ENCODE measurements at regions not wholly inside any gene's neighbourhood (a gene's known extent, or its start where the extent isn't known, plus 50 kb on each side); places are given as distances from the start of the nearest gene placed in this dataset.

DNA sequence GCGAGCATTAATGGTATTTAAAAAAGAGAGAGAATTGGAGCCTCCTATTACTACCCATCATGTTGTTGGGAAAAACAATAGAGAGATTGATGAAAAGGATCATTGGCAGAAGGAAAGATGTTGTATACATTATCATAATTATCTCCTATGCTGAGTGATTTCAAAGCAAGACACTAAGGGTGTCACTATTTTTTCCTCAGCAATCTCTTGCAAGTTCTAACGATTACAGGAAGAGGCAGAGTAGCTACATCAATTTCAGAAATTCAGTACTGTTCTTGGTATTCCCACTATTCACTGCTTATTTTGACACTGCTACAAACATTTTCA, 891.2 kb downstream of the C6orf118 start:
- Histone ChIP-seq H3K9ac (ENCODE audit: low read depth, low read length, poor library complexity, severe bottlenecking) (no peak overlapping the region), H3K36me3 (ENCODE audit: insufficient read depth, low read length) (no peaks in the 10 kb centered on the region), H3F3A (ENCODE audit: low read depth) (no peaks in the 10 kb centered on the region), H3K79me2 (ENCODE audit: insufficient read depth, low read length) (no peaks in the 10 kb centered on the region), H3K4me1 (ENCODE audit: insufficient read depth, low read length, poor library complexity, severe bottlenecking) (no peaks in the 10 kb centered on the region), H3K27me3 (ENCODE audit: insufficient read depth, low read length, poor library complexity, severe bottlenecking) (no peaks in the 10 kb centered on the region), H3K4me2 (ENCODE audit: low read depth, low read length, poor library complexity, severe bottlenecking) (no peak overlapping the region), H3K9me3 (ENCODE audit: insufficient read depth, low read depth, low read length) (no peaks in the 10 kb centered on the region), H3K4me3 (ENCODE audit: low read length, poor library complexity, severe bottlenecking) (no peak overlapping the region), H4K20me1 (ENCODE audit: insufficient read depth, low read length, poor library complexity, severe bottlenecking) (no peaks in the 10 kb centered on the region), H2AFZ (ENCODE audit: low read length) (no peak overlapping the region), H3K9me2 (replicated peaks; ENCODE audit: low read depth, low read length) (no peaks in the 10 kb centered on the region)
- TF ChIP-seq EZH2phosphoT487 (IDR thresholded peaks at IDR 0.05; ENCODE audit: borderline replicate concordance): no peak

- Histone ChIP-seq H3K9ac (ENCODE audit: low read depth, low read length, poor library complexity, severe bottlenecking) (no peak overlapping the region), H4K20me1 (ENCODE audit: insufficient read depth, low read length, poor library complexity, severe bottlenecking) (no peaks in the 10 kb centered on the region), H3K79me2 (ENCODE audit: insufficient read depth, low read length) (no peaks in the 10 kb centered on the region), H3K4me1 (ENCODE audit: insufficient read depth, low read length, poor library complexity, severe bottlenecking) (no peaks in the 10 kb centered on the region), H3K4me3 (ENCODE audit: low read length, poor library complexity, severe bottlenecking) (no peak overlapping the region), H3F3A (ENCODE audit: low read depth) (no peaks in the 10 kb centered on the region), H3K36me3 (ENCODE audit: insufficient read depth, low read length) (no peaks in the 10 kb centered on the region), H3K9me3 (ENCODE audit: insufficient read depth, low read depth, low read length) (no peaks in the 10 kb centered on the region), H3K9me2 (replicated peaks; ENCODE audit: low read depth, low read length) (no peaks in the 10 kb centered on the region), H3K4me2 (ENCODE audit: low read depth, low read length, poor library complexity, severe bottlenecking) (no peak overlapping the region), H3K27me3 (ENCODE audit: insufficient read depth, low read length, poor library complexity, severe bottlenecking) (no peaks in the 10 kb centered on the region), H2AFZ (ENCODE audit: low read length) (no peak overlapping the region)
- TF ChIP-seq, protein P1, sequence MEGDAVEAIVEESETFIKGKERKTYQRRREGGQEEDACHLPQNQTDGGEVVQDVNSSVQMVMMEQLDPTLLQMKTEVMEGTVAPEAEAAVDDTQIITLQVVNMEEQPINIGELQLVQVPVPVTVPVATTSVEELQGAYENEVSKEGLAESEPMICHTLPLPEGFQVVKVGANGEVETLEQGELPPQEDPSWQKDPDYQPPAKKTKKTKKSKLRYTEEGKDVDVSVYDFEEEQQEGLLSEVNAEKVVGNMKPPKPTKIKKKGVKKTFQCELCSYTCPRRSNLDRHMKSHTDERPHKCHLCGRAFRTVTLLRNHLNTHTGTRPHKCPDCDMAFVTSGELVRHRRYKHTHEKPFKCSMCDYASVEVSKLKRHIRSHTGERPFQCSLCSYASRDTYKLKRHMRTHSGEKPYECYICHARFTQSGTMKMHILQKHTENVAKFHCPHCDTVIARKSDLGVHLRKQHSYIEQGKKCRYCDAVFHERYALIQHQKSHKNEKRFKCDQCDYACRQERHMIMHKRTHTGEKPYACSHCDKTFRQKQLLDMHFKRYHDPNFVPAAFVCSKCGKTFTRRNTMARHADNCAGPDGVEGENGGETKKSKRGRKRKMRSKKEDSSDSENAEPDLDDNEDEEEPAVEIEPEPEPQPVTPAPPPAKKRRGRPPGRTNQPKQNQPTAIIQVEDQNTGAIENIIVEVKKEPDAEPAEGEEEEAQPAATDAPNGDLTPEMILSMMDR (conservative IDR thresholded peaks at IDR 0.05; ENCODE audit: low read length): no peak
- TF ChIP-seq EZH2phosphoT487 (IDR thresholded peaks at IDR 0.05; ENCODE audit: borderline replicate concordance): no peak
Observed at GRCh38 chr6:164417537-164418261, 891.7 kb downstream of the C6orf118 start.

DNA sequence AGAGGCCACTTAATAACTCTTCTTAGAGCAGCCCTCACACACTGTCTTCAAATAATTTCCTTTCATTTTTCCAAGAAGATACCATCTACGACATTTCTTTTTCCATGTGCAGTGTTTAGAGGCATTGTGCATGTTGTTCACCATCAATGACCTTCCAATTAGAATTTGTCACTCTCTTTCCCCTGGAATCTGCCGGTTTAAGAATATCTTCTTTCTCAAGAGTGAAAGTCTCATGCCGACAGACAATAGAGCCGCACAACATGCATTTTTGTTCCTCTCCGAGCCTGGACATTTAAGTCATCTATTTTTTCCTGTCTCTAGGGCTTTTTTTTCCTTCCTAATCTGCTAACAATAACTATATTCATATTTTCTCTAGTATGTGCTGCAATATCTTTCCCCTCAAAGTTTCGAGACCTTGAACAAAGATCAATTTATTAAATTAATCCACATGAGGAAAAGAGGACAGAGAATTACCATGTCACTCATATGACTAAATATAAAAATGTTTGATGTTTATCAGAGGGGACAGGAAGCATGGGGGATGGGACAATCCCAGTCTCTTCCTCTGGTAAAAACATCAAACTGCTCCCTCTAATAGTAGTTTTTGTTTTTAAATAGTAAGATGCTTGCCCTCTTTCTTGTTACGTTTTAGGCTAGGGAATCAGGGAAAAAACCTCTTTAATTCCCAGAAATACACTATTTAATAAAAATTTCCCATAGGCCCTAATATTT, 893.4 kb downstream of the C6orf118 start:
- TF ChIP-seq, protein P1 (conservative IDR thresholded peaks at IDR 0.05; ENCODE audit: low read length): no peak
- no peak for TF ChIP-seq EZH2phosphoT487 (IDR thresholded peaks at IDR 0.05; ENCODE audit: borderline replicate concordance)
- no peak overlapping the region for H3K4me2 ChIP-seq (ENCODE audit: low read depth, low read length, poor library complexity, severe bottlenecking)
- no peaks in the 10 kb centered on the region for H3K9me2 ChIP-seq (replicated peaks; ENCODE audit: low read depth, low read length)
- H3K9me3 ChIP-seq (ENCODE audit: insufficient read depth, low read depth, low read length): no peaks in the 10 kb centered on the region
- H3K9ac ChIP-seq (ENCODE audit: low read depth, low read length, poor library complexity, severe bottlenecking): no peak overlapping the region
- no peaks in the 10 kb centered on the region for H3K79me2 ChIP-seq (ENCODE audit: insufficient read depth, low read length)
- no peak overlapping the region for H2AFZ ChIP-seq (ENCODE audit: low read length)
- H3F3A ChIP-seq (ENCODE audit: low read depth): no peaks in the 10 kb centered on the region
- H3K4me1 ChIP-seq (ENCODE audit: insufficient read depth, low read length, poor library complexity, severe bottlenecking): no peaks in the 10 kb centered on the region
- no peak overlapping the region for H3K4me3 ChIP-seq (ENCODE audit: low read length, poor library complexity, severe bottlenecking)
- no peaks in the 10 kb centered on the region for H3K36me3 ChIP-seq (ENCODE audit: insufficient read depth, low read length)
- H3K27me3 ChIP-seq (ENCODE audit: insufficient read depth, low read length, poor library complexity, severe bottlenecking): no peaks in the 10 kb centered on the region
- H4K20me1 ChIP-seq (ENCODE audit: insufficient read depth, low read length, poor library complexity, severe bottlenecking): no peaks in the 10 kb centered on the region
